Endothelial cell of umbilical vein (primary cell): ENCODE measurements at regions not wholly inside any gene's neighbourhood (a gene's known extent, or its start where the extent isn't known, plus 50 kb on each side); places are given as distances from the start of the nearest gene placed in this dataset.

Source experiments
- BruUV-seq: library from RNA; stranded (reverse); fragments of 400-500 nt; replicated peaks from 2 replicates; lab custom pipeline; 2021; lab: Mats Ljungman, UMichigan
- CTCF ChIA-PET: fragments of 300-600, 350-600 bp; sonication (Branson Sonifier 250); formaldehyde crosslinking; loops from one replicate; lab custom pipeline; 2021; ENCODE audit warnings: antibody characterized with exemption, inconsistent platforms; lab: Charles Lee
- POLR2A ChIA-PET: fragments of 300-600, 350-600 bp; sonication (Branson Sonifier 250); formaldehyde crosslinking; loops from one replicate; lab custom pipeline; 2021; ENCODE audit warnings: antibody characterized with exemption, inconsistent platforms; lab: Charles Lee
- DNase-seq: peaks from one replicate; pipeline ENCODE4 v3.0.0-alpha.2; 2011; ENCODE audit warnings: low read depth, low spot score
- FAIRE-seq: peaks from 2 replicates; lab custom pipeline; 2011; peaks lifted over from hg19 to GRCh38; lab: Jason Lieb, UNC
- H2AFZ ChIP-seq: 2 replicates; pipeline ENCODE4 v1.6.0; 2012; ENCODE audit warnings: low read depth, low read length, control low read depth, inconsistent platforms
- H3K27ac ChIP-seq: 2 replicates; pipeline ENCODE4 v1.5.1; 2011; ENCODE audit warnings: low read depth, mild to moderate bottlenecking, control low read depth, low read length, moderate library complexity; ENCODE audit not compliant: insufficient read depth
- H3K27me3 ChIP-seq, 2 experiments: 2 replicates each; pipeline versions ENCODE4 v1.6.0 to v1.6.1; 2011; ENCODE audit warnings: low read length in 2 of 2, mixed read lengths in 1 of 2; ENCODE audit not compliant: control insufficient read depth in 2 of 2, insufficient read depth in 2 of 2
- H3K36me3 ChIP-seq, 2 experiments: 2 replicates in 1 of 2; 3 replicates in 1 of 2; pipeline ENCODE4 v1.5.1; 2011; ENCODE audit warnings: low read length in 2 of 2, mild to moderate bottlenecking in 1 of 2, moderate library complexity in 1 of 2; ENCODE audit not compliant: control insufficient read depth in 2 of 2, insufficient read depth in 2 of 2; ENCODE audit errors: extremely low read depth in 1 of 2
- H3K4me1 ChIP-seq: 3 replicates; pipeline ENCODE4 v1.5.1; 2011; ENCODE audit warnings: mild to moderate bottlenecking, low read length; ENCODE audit not compliant: control insufficient read depth, insufficient read depth; ENCODE audit errors: extremely low read depth
- H3K4me2 ChIP-seq: 2 replicates; pipeline ENCODE4 v1.6.1; 2011; ENCODE audit warnings: low read length, control low read depth, mixed read lengths; ENCODE audit not compliant: insufficient read depth
- H3K4me3 ChIP-seq, 3 experiments: fragments of 200-600 bp in 1 of 3; sonication (generic), shearing (Covaris generic) in 1 of 3; replicated peaks in 1 of 3; 2 replicates each; pipeline ENCODE4 v1.5.1; 2011 to 2016; ENCODE audit warnings: control low read depth in 3 of 3, low read length in 3 of 3, mild to moderate bottlenecking in 2 of 3, inconsistent platforms in 1 of 3, low read depth in 1 of 3, moderate library complexity in 1 of 3; ENCODE audit not compliant: insufficient read depth in 1 of 3
- H3K79me2 ChIP-seq: 2 replicates; pipeline ENCODE4 v1.6.0; 2012; ENCODE audit warnings: low read length, inconsistent platforms; ENCODE audit not compliant: control insufficient read depth, insufficient read depth
- H3K9ac ChIP-seq: replicated peaks from 2 replicates; pipeline ENCODE3; 2011; ENCODE audit warnings: low read length, control low read depth; ENCODE audit not compliant: insufficient read depth; ENCODE audit errors: extremely low read depth
- H3K9me1 ChIP-seq: replicated peaks from 3 replicates; pipeline ENCODE4 v1.6.0; 2011; ENCODE audit warnings: mild to moderate bottlenecking, low read length; ENCODE audit not compliant: control insufficient read depth, insufficient read depth; ENCODE audit errors: extremely low read depth
- H3K9me3 ChIP-seq: replicated peaks from 2 replicates; pipeline ENCODE4 v1.5.1; 2012; ENCODE audit warnings: low read length, inconsistent platforms; ENCODE audit not compliant: control insufficient read depth, insufficient read depth
- H4K20me1 ChIP-seq: replicated peaks from 2 replicates; pipeline ENCODE3; 2011; ENCODE audit warnings: mild to moderate bottlenecking, low read length; ENCODE audit not compliant: control insufficient read depth, insufficient read depth; ENCODE audit errors: extremely low read depth
- CTCF ChIP-seq, 2 donors: IDR thresholded peaks; 1 replicate in 1 of 2; 2 replicates in 1 of 2; pipeline ENCODE4 v1.5.1; 2011; ENCODE audit warnings: low read length in 2 of 2, mild to moderate bottlenecking in 2 of 2, moderate library complexity in 2 of 2, control low read depth in 1 of 2, inconsistent platforms in 1 of 2, low read depth in 1 of 2; ENCODE audit not compliant: insufficient read depth in 1 of 2; ENCODE audit errors: extremely low read depth in 1 of 2
- EZH2 ChIP-seq: IDR thresholded peaks from 2 replicates; pipeline ENCODE4 v1.6.1; 2012; ENCODE audit warnings: borderline replicate concordance, low read depth, mild to moderate bottlenecking, moderate library complexity, low read length, inconsistent platforms; ENCODE audit not compliant: severe bottlenecking
- FOS ChIP-seq: IDR thresholded peaks from 2 replicates; pipeline ENCODE4 v1.6.1; 2011; ENCODE audit warnings: mild to moderate bottlenecking, low read length, moderate library complexity, borderline replicate concordance; ENCODE audit not compliant: insufficient read depth
- GATA2 ChIP-seq: IDR thresholded peaks from 2 replicates; pipeline ENCODE4 v1.7.0; 2011; ENCODE audit warnings: low read depth, mild to moderate bottlenecking, moderate library complexity, mixed read lengths, low read length; ENCODE audit not compliant: insufficient read length, insufficient read depth
- JUN ChIP-seq: IDR thresholded peaks from 2 replicates; pipeline ENCODE4 v1.6.1; 2011; ENCODE audit warnings: borderline replicate concordance, low read depth; ENCODE audit not compliant: insufficient read length, insufficient read depth
- MYC ChIP-seq: IDR thresholded peaks from one replicate; pipeline ENCODE4 v1.6.1; 2011; ENCODE audit warnings: mild to moderate bottlenecking, low read depth, low read length
- POLR2A ChIP-seq: IDR thresholded peaks from 2 replicates; pipeline ENCODE4 v1.6.1; 2012; ENCODE audit warnings: low read depth, mild to moderate bottlenecking, control low read depth, low read length
- POLR2AphosphoS5 ChIP-seq: IDR thresholded peaks from 2 replicates; pipeline ENCODE4 v1.6.1; 2012; ENCODE audit warnings: low read depth, mild to moderate bottlenecking, control low read depth, low read length, moderate library complexity; ENCODE audit not compliant: insufficient read depth
- dilution Hi-C: fragments of 300-500 bp; cut with MboI; formaldehyde crosslinking; loops from one replicate; pipeline ENCODE4 v1.15.0; 2019; ENCODE audit warnings: low sequenced_read_pairs; ENCODE audit not compliant: extremely low pct_ligation_motif_present
- intact Hi-C: fragments of 100-400 bp; cut with micrococcal nuclease; formaldehyde crosslinking; loops from one replicate; pipeline ENCODE4 v1.10.0; 2022
- TF ChIP-seq, protein P1 (sequence below): IDR thresholded peaks from 2 replicates; pipeline ENCODE4 v1.6.1; 2011; ENCODE audit not compliant: insufficient read depth, insufficient read length

DNA sequence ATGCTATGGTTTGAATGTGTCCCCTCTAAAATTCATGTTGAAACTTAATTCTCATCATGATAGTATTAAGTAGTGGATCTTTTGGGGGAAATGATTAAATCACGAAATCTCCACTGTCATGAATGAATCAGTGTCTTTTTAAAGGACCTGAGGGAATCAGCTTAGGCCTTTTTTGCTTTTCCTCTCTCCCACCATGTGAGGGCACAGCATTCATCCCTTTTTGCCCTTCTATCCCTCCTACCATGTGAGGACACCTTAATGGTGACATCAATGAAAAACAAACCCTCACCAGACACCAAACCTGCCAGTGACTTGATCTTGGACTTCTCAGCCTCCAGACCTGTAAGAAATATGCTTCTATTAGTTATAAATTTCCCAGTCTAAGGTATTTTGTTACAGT, 247.1 kb upstream of the UBE2E3 start:
- no TSS peak for BruUV-seq
- no peaks in the 10 kb centered on the region for H3K79me2 ChIP-seq
- H3K27me3 ChIP-seq, result no peaks in the 10 kb centered on the region
- FAIRE-seq (no peak), DNase-seq (no peak)
- H3K9me3 ChIP-seq, result no peaks in the 10 kb centered on the region
- H3K9me1 ChIP-seq, result no peaks in the 10 kb centered on the region
- H3K4me3 ChIP-seq, result no peak overlapping the region
- CTCF ChIA-PET, result no interaction called here
- POLR2A ChIA-PET, result no interaction called here
- H3K4me2 ChIP-seq, result no peak overlapping the region
- no peak overlapping the region for H3K27ac ChIP-seq
- no peak overlapping the region for H2AFZ ChIP-seq
- H3K4me1 ChIP-seq, result no peaks in the 10 kb centered on the region
- intact Hi-C loops (no loop called here), dilution Hi-C loops (no loop called here)
- H3K36me3 ChIP-seq, result no peaks in the 10 kb centered on the region
- no peak overlapping the region for H3K9ac ChIP-seq
- TF ChIP-seq MYC (no peak), FOS (no peak), POLR2A (no peak), EZH2 (no peak), POLR2AphosphoS5 (no peak), GATA2 (no peak), JUN (no peak), CTCF (IDR thresholded peaks at IDR 0.05; ENCODE audit: extremely low read depth in 1 of 2, insufficient read depth in 1 of 2, low read depth in 1 of 2, low read length in 2 of 2) (no peak)
- TF ChIP-seq, protein P1, sequence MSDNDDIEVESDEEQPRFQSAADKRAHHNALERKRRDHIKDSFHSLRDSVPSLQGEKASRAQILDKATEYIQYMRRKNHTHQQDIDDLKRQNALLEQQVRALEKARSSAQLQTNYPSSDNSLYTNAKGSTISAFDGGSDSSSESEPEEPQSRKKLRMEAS, result no peak
- H4K20me1 ChIP-seq, result no peaks in the 10 kb centered on the region
